GM18502 (cell line): ENCODE measurements at regions not wholly inside any gene's neighbourhood (a gene's known extent, or its start where the extent isn't known, plus 50 kb on each side); places are given as distances from the start of the nearest gene placed in this dataset.
A peak's percentile ranks its signal among the peaks of the same experiment; 100 is the strongest.

Experiments used
- ATAC-seq: cut with Tn5 transposase; IDR thresholded peaks from one replicate; pipeline ENCODE4 v1.9.1; 2021; ENCODE audit warnings: mild to moderate bottlenecking; ENCODE audit not compliant: unreplicated experiment, poor library complexity

GRCh38 chr3:36244728-36245127 is 135.6 kb upstream of the STAC start:
- no peak for ATAC-seq

- ATAC-seq, result no peak
Measured at GRCh38 chr3:36248374-36248773, 131.9 kb upstream of the STAC start.

- no peak for ATAC-seq
Measured at GRCh38 chr3:36250191-36250590, 130.1 kb upstream of the STAC start.

GRCh38 chr3:36257158-36257852 is 123.0 kb upstream of the STAC start:
- ATAC-seq, result no peak

GRCh38 chr3:36258421-36258820 is 121.9 kb upstream of the STAC start:
- no peak for ATAC-seq

DNA sequence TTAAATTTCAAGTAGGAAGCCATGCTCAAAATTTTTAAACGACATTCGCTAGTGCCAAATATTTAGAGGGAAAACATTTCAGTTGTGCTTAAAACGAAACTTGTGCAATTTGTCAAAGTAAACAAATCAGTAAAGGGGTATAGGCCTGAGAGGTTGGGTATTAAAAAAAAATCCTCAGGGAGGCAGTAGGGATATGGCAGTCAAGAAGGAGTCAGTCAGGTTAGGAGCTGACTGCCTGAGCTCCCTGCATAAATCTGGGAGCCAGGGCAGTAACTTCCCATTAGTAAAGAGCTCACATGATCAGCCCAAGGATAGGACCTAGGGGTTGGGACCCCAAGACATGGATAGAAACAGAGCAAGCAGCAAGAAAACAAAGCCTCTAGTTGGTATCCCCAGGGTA is 120.7 kb upstream of the STAC start:
- no peak for ATAC-seq

DNA sequence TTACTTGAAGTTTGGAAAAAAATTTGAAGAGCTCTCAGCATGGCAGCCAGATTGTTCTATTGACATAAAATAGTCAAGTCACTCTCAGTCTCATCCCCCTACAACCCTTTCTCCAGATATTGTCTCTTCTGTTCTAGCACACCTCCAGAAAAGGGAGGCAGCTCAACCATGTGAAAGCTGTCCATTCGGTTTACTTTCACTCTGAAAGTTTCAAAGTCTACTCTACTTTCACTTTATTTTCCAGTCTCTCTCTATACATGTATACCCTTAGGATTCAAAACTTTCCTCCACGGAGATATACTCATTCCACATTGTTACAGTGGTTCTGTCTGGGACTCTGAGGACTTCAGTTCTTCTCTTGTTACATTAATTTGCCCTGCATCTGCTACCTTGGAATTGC is 111.0 kb upstream of the STAC start:
- ATAC-seq, result no peak

GRCh38 chr3:36282766-36283165 is 97.5 kb upstream of the STAC start:
- ATAC-seq, result no peak

DNA sequence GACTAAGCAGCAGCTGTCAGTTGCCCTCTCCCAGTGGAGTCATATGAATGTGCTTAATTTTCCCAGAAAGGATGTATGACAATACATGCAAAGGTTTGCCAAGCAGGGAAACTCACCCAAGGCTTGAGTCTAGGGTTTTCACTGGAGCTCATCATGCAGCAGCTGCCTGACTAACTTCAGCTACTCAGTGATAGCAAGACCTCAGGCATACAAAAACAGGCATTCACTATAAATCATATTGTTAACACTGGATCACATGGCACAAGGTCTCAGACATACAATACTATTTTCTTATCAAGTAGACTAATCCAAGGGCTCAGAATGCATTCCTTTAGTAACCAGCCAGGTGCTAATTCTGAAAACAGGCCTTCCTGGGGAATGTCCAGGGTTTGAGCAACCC is 85.0 kb upstream of the STAC start:
- ATAC-seq, result no peak

GRCh38 chr3:36297195-36297594 is 83.1 kb upstream of the STAC start:
- ATAC-seq, result no peak

DNA sequence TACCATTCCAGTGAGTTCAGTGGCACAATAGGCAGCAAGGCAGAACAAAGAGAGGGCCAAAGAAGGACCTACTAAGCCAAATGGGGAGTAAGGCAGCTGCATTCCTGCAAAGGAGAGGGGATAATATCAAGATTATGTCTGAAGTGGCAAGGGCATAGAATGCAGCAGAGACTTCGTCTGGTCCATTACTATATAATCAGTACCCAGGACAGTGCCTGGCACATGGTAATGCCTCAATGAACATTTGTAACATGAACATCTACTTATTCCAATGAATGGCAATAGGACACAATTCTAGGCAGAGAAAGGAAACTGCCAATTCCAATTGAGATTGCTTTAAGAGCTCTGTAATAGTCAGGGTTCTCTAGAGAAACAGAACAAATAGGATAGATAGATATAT is 82.1 kb upstream of the STAC start:
- ATAC-seq, result no peak

DNA sequence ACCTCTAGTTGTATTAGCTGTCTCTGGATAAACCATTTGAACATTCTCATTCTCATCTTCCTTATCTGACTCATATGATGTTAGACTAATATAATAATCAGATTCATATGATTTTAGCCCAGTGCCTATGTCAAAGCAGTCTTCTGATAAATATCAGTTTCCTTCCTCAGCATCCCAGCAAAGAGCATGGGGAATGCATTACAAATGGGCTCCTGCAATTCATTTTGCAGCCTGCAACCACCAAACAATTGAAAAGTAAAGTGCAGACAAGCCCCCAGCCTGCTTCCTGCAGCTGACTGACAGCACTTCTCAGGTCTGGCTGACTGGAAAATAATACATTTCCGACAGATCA is 78.2 kb upstream of the STAC start:
- ATAC-seq, result no peak

DNA sequence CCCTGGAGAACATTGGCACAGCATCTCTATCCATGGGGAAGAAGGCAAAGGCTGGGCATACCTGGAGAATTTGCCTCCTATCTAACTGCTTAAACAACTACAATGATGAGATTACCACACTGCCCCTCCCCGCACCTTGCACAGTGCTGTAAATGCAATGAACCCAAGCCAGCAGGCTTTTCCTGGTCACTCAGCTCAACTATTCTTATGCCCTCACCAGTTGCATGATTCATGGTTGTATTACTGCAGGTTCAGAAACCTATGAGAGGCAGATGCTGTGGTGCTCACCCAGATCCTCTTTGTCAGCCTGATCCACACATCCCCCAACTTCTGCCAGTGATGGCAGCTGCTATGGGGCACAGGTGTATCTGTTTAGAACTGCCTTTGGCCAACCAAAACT is 77.7 kb upstream of the STAC start:
- no peak for ATAC-seq

- ATAC-seq, result no peak
Measured at GRCh38 chr3:36303286-36303685, 77.0 kb upstream of the STAC start.

- ATAC-seq, result no peak
Measured at GRCh38 chr3:36305929-36306520, 74.3 kb upstream of the STAC start.

DNA sequence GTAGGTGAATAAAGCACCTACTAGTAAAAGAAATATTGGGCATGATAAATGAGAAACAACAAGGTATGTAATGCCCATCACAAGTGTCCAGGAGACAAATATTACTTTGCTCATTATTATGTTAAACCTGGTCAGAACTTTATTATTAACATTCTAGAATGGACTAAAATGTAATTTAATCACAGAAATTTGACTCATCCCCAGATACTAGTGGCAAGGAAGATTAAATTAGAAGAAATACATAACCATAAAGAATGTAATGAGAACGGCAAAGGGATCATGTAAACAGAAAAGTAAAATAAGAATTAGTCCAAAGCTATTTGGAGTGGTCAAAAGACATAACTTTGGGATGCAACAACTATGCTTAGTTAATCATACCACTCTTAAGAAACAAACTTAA is 71.2 kb upstream of the STAC start:
- no peak for ATAC-seq

- no peak for ATAC-seq
Measured at GRCh38 chr3:36312351-36312750, 68.0 kb upstream of the STAC start.

DNA sequence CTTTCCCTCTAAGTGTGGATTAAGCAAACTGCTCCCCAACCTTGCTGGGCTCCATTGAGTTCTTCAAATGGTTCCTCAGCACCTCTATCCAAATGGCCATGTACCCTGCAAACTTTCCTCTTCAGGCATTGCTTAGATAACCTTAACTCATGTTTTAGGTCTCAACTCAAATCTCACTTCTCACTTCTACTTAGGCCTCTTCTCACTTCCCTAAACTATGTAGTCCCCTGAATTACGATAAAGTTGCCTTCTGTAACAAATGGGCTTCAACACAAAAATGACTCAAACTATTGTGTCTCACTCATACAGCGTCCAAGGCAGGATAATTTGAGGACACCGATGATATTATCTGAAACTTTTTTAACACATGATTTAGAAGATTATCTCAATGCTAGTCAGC is 62.4 kb upstream of the STAC start:
- ATAC-seq, result peak; percentile 85

- no peak for ATAC-seq
Measured at GRCh38 chr3:36318621-36319200, 61.6 kb upstream of the STAC start.

- no peak for ATAC-seq
Measured at GRCh38 chr3:36319680-36320079, 60.6 kb upstream of the STAC start.
